ENCODE measurements at regions not wholly inside any gene's neighbourhood (a gene's known extent, or its start where the extent isn't known, plus 50 kb on each side); places are given as distances from the start of the nearest gene placed in this dataset.
A peak's percentile ranks its signal among the peaks of the same experiment; 100 is the strongest.

DNA sequence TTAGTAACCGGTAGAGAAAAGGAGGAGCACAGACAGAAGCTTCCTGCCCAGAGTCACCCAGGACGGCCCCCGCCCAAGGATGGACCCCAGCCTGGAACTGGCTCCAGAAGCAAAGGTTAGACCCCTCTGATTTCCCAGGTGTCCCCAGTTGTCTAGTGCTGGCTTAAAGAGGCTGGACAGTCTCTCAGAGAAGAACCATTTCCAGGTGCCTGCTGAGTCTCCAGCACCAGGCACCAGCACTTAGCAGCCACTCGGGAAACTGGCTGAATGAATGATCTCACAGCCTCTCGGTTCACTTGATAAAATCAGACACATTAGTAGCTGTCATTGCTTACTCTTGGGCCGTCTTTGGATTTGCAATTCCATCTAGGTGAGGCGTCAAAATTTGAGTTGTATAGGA, 139.7 kb upstream of the HES1 start:
- H3K4me3 Mint-ChIP-seq = no peak overlapping the region
- peaks cover 21% of the 10 kb centered on the region for H3K4me1 ChIP-seq (ENCODE audit: insufficient read depth)
- no peaks in the 10 kb centered on the region for H3F3A ChIP-seq (replicated peaks; ENCODE audit: low read depth)
- H3K4me3 ChIP-seq = no peak overlapping the region
- H4K20me1 ChIP-seq (replicated peaks; ENCODE audit: insufficient read depth) = no peaks in the 10 kb centered on the region
- peak; percentile 18 for ATAC-seq
- DNase-seq (ENCODE audit: low spot score) = no peak
- H3K36me3 Mint-ChIP-seq (ENCODE audit: low read depth) = no peaks in the 10 kb centered on the region
- peaks cover 9% of the 10 kb centered on the region for H3K27me3 Mint-ChIP-seq (ENCODE audit: insufficient read depth, low read depth, poor library complexity)
- no peak overlapping the region for H3K27ac ChIP-seq (ENCODE audit: low read depth)
- H3K4me1 Mint-ChIP-seq = peaks cover 49% of the 10 kb centered on the region
- H3K27ac Mint-ChIP-seq = no peak overlapping the region
- no peaks in the 10 kb centered on the region; the same call in 2 of the 3 replicates for H3K9me3 Mint-ChIP-seq
- TF ChIP-seq ZNF114 (CRISPR knock-in tag; IDR thresholded peaks at IDR 0.05) (no peak), EZH2 (IDR thresholded peaks at IDR 0.05; ENCODE audit: low read depth, unreplicated experiment) (no peak), NANOG (IDR thresholded peaks at IDR 0.05; ENCODE audit: borderline replicate concordance) (no peak), ZNF331 (CRISPR knock-in tag; IDR thresholded peaks at IDR 0.05; ENCODE audit: low read depth) (no peak), POLR2AphosphoS5 (IDR thresholded peaks at IDR 0.05; ENCODE audit: low read depth) (no peak), CREB1 (CRISPR knock-in tag; IDR thresholded peaks at IDR 0.05; ENCODE audit: low read depth) (no peak), STAT1 (IDR thresholded peaks at IDR 0.05; ENCODE audit: unreplicated experiment) (no peak), EZH2phosphoT487 (IDR thresholded peaks at IDR 0.05; ENCODE audit: unreplicated experiment) (no peak)
- TF ChIP-seq, protein P1, sequence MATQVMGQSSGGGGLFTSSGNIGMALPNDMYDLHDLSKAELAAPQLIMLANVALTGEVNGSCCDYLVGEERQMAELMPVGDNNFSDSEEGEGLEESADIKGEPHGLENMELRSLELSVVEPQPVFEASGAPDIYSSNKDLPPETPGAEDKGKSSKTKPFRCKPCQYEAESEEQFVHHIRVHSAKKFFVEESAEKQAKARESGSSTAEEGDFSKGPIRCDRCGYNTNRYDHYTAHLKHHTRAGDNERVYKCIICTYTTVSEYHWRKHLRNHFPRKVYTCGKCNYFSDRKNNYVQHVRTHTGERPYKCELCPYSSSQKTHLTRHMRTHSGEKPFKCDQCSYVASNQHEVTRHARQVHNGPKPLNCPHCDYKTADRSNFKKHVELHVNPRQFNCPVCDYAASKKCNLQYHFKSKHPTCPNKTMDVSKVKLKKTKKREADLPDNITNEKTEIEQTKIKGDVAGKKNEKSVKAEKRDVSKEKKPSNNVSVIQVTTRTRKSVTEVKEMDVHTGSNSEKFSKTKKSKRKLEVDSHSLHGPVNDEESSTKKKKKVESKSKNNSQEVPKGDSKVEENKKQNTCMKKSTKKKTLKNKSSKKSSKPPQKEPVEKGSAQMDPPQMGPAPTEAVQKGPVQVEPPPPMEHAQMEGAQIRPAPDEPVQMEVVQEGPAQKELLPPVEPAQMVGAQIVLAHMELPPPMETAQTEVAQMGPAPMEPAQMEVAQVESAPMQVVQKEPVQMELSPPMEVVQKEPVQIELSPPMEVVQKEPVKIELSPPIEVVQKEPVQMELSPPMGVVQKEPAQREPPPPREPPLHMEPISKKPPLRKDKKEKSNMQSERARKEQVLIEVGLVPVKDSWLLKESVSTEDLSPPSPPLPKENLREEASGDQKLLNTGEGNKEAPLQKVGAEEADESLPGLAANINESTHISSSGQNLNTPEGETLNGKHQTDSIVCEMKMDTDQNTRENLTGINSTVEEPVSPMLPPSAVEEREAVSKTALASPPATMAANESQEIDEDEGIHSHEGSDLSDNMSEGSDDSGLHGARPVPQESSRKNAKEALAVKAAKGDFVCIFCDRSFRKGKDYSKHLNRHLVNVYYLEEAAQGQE (IDR thresholded peaks at IDR 0.05; ENCODE audit: unreplicated experiment) = no peak
- TF ChIP-seq, protein P2, sequence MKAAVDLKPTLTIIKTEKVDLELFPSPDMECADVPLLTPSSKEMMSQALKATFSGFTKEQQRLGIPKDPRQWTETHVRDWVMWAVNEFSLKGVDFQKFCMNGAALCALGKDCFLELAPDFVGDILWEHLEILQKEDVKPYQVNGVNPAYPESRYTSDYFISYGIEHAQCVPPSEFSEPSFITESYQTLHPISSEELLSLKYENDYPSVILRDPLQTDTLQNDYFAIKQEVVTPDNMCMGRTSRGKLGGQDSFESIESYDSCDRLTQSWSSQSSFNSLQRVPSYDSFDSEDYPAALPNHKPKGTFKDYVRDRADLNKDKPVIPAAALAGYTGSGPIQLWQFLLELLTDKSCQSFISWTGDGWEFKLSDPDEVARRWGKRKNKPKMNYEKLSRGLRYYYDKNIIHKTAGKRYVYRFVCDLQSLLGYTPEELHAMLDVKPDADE (IDR thresholded peaks at IDR 0.05) = no peak
- TF ChIP-seq, protein P3, sequence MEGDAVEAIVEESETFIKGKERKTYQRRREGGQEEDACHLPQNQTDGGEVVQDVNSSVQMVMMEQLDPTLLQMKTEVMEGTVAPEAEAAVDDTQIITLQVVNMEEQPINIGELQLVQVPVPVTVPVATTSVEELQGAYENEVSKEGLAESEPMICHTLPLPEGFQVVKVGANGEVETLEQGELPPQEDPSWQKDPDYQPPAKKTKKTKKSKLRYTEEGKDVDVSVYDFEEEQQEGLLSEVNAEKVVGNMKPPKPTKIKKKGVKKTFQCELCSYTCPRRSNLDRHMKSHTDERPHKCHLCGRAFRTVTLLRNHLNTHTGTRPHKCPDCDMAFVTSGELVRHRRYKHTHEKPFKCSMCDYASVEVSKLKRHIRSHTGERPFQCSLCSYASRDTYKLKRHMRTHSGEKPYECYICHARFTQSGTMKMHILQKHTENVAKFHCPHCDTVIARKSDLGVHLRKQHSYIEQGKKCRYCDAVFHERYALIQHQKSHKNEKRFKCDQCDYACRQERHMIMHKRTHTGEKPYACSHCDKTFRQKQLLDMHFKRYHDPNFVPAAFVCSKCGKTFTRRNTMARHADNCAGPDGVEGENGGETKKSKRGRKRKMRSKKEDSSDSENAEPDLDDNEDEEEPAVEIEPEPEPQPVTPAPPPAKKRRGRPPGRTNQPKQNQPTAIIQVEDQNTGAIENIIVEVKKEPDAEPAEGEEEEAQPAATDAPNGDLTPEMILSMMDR (conservative IDR thresholded peaks at IDR 0.05; ENCODE audit: low read depth in 2 of 2) = no peak
- TF ChIP-seq, protein P4, sequence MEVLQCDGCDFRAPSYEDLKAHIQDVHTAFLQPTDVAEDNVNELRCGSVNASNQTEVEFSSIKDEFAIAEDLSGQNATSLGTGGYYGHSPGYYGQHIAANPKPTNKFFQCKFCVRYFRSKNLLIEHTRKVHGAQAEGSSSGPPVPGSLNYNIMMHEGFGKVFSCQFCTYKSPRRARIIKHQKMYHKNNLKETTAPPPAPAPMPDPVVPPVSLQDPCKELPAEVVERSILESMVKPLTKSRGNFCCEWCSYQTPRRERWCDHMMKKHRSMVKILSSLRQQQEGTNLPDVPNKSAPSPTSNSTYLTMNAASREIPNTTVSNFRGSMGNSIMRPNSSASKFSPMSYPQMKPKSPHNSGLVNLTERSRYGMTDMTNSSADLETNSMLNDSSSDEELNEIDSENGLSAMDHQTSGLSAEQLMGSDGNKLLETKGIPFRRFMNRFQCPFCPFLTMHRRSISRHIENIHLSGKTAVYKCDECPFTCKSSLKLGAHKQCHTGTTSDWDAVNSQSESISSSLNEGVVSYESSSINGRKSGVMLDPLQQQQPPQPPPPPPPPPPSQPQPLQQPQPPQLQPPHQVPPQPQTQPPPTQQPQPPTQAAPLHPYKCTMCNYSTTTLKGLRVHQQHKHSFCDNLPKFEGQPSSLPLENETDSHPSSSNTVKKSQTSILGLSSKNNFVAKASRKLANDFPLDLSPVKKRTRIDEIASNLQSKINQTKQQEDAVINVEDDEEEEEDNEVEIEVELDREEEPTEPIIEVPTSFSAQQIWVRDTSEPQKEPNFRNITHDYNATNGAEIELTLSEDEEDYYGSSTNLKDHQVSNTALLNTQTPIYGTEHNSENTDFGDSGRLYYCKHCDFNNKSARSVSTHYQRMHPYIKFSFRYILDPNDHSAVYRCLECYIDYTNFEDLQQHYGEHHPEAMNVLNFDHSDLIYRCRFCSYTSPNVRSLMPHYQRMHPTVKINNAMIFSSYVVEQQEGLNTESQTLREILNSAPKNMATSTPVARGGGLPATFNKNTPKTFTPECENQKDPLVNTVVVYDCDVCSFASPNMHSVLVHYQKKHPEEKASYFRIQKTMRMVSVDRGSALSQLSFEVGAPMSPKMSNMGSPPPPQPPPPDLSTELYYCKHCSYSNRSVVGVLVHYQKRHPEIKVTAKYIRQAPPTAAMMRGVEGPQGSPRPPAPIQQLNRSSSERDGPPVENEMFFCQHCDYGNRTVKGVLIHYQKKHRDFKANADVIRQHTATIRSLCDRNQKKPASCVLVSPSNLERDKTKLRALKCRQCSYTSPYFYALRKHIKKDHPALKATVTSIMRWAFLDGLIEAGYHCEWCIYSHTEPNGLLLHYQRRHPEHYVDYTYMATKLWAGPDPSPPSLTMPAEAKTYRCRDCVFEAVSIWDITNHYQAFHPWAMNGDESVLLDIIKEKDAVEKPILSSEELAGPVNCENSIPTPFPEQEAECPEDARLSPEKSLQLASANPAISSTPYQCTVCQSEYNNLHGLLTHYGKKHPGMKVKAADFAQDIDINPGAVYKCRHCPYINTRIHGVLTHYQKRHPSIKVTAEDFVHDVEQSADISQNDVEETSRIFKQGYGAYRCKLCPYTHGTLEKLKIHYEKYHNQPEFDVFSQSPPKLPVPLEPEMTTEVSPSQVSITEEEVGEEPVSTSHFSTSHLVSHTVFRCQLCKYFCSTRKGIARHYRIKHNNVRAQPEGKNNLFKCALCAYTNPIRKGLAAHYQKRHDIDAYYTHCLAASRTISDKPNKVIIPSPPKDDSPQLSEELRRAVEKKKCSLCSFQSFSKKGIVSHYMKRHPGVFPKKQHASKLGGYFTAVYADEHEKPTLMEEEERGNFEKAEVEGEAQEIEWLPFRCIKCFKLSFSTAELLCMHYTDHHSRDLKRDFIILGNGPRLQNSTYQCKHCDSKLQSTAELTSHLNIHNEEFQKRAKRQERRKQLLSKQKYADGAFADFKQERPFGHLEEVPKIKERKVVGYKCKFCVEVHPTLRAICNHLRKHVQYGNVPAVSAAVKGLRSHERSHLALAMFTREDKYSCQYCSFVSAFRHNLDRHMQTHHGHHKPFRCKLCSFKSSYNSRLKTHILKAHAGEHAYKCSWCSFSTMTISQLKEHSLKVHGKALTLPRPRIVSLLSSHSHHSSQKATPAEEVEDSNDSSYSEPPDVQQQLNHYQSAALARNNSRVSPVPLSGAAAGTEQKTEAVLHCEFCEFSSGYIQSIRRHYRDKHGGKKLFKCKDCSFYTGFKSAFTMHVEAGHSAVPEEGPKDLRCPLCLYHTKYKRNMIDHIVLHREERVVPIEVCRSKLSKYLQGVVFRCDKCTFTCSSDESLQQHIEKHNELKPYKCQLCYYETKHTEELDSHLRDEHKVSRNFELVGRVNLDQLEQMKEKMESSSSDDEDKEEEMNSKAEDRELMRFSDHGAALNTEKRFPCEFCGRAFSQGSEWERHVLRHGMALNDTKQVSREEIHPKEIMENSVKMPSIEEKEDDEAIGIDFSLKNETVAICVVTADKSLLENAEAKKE (CRISPR knock-in tag; IDR thresholded peaks at IDR 0.05) = no peak
- H2AFZ ChIP-seq = no peak overlapping the region
- H3K4me2 ChIP-seq = peak overlapping the region; percentile 53
- no peaks in the 10 kb centered on the region for H3K9me2 ChIP-seq (ENCODE audit: insufficient read depth)
- no peaks in the 10 kb centered on the region for H3K79me2 ChIP-seq (replicated peaks; ENCODE audit: insufficient read depth)
- H3K36me3 ChIP-seq (ENCODE audit: insufficient read depth) = no peaks in the 10 kb centered on the region
- H3K27me3 ChIP-seq (ENCODE audit: insufficient read depth) = peaks cover 11% of the 10 kb centered on the region; the same call in 1 of the 2 replicates
